Gastroesophageal sphincter (tissue), 3 donors: ENCODE measurements at regions not wholly inside any gene's neighbourhood (a gene's known extent, or its start where the extent isn't known, plus 50 kb on each side); places are given as distances from the start of the nearest gene placed in this dataset.

Experiments
- CTCF ChIP-seq, 4 experiments: fragments of 200-600 bp in 2 of 4; fragments of 450-650 bp in 2 of 4; sonication (generic) in 1 of 4; IDR thresholded peaks; one replicate each; pipeline ENCODE4 v1.5.1; 2017 to 2019; ENCODE audit warnings: antibody characterized with exemption in 4 of 4, mild to moderate bottlenecking in 2 of 4, moderate library complexity in 2 of 4
- EP300 ChIP-seq: sonication (generic); formaldehyde crosslinking; IDR thresholded peaks from one replicate; pipeline ENCODE4 v1.6.1; 2017; ENCODE audit warnings: antibody characterized with exemption, mild to moderate bottlenecking
- POLR2AphosphoS5 ChIP-seq: sonication (generic); formaldehyde crosslinking; IDR thresholded peaks from one replicate; pipeline ENCODE4 v1.6.1; 2017; ENCODE audit warnings: antibody characterized with exemption

DNA sequence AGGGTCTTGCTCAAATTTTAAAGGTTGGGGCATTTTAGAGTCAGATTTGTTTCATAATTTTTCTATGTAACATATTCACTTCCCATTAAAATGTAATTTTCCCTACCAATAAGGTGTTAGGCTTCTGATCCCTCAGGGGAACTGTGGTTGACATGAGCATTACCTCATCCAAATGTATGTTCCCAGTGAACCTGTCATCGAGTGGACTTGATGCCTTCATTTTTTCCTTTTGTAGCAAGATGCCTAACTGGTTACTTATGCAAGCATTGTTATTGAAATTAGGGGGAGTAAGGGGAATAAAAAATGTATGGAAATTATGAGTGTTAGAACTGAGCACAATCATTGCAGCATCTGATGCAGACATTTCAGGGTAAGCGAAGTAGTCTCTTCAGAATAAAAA, 360.5 kb downstream of the BCKDHB start:
- TF ChIP-seq CTCF (IDR thresholded peaks at IDR 0.05): no peak
- no peak for TF ChIP-seq EP300
- TF ChIP-seq POLR2AphosphoS5: no peak
